Smooth muscle cell (in vitro differentiated cells): ENCODE measurements at regions not wholly inside any gene's neighbourhood (a gene's known extent, or its start where the extent isn't known, plus 50 kb on each side); places are given as distances from the start of the nearest gene placed in this dataset.

ENCODE experiments used
- DNase-seq: peaks from one replicate; lab custom pipeline; 2025; ENCODE audit not compliant: unreplicated experiment; lab: John Stamatoyannopoulos, UW
- H2AFZ ChIP-seq: fragments of 200-600 bp; sonication (generic); 2 replicates; pipeline ENCODE4 v1.6.0; 2016; ENCODE audit warnings: antibody characterized with exemption, low read depth, mild to moderate bottlenecking
- H3F3A ChIP-seq: fragments of 200-600 bp; sonication (generic); 2 replicates; pipeline ENCODE4 v1.6.0; 2017; ENCODE audit warnings: antibody characterized with exemption, low read depth
- H3K27ac ChIP-seq: fragments of 200-600 bp; sonication (generic); 2 replicates; pipeline ENCODE4 v1.5.1; 2016; ENCODE audit warnings: low read depth, mild to moderate bottlenecking
- H3K27me3 ChIP-seq: fragments of 200-600 bp; sonication (generic); 2 replicates; pipeline ENCODE4 v1.6.1; 2016; ENCODE audit warnings: low read depth, mild to moderate bottlenecking
- H3K36me3 ChIP-seq: fragments of 200-600 bp; sonication (generic); 2 replicates; pipeline ENCODE4 v1.5.1; 2016; ENCODE audit warnings: low read depth
- H3K4me1 ChIP-seq: fragments of 200-600 bp; sonication (generic); 2 replicates; pipeline ENCODE4 v1.5.1; 2016; ENCODE audit warnings: low read depth
- H3K4me2 ChIP-seq: fragments of 200-600 bp; sonication (generic); 2 replicates; pipeline ENCODE4 v1.6.0; 2016; ENCODE audit warnings: mild to moderate bottlenecking
- H3K4me3 ChIP-seq: fragments of 200-600 bp; sonication (generic); 2 replicates; pipeline ENCODE4 v1.5.1; 2016; ENCODE audit warnings: mild to moderate bottlenecking
- H3K79me2 ChIP-seq: fragments of 200-600 bp; sonication (generic); 2 replicates; pipeline ENCODE4 v1.6.0; 2016; ENCODE audit warnings: low read depth, mild to moderate bottlenecking
- H3K9ac ChIP-seq: fragments of 200-600 bp; sonication (generic); 2 replicates; pipeline ENCODE4 v1.6.0; 2016; ENCODE audit warnings: low read depth
- H3K9me3 ChIP-seq: fragments of 200-600 bp; sonication (generic); replicated peaks from 2 replicates; pipeline ENCODE4 v1.5.1; 2016; ENCODE audit warnings: low read depth
- H4K20me1 ChIP-seq: fragments of 200-600 bp; sonication (generic); 2 replicates; pipeline ENCODE4 v1.6.0; 2016; ENCODE audit warnings: low read depth
- WGBS: methylation state at CpG from one replicate; pipeline ENCODE4 v1.1.7; 2016; ENCODE audit warnings: low lambda C conversion rate; 5-methylcytosine and 5-hydroxymethylcytosine counted together
- TF ChIP-seq, protein P1 (sequence below): fragments of 200-600 bp; sonication (generic); IDR thresholded peaks from 2 replicates; pipeline ENCODE4 v1.5.1; 2017; ENCODE audit warnings: borderline replicate concordance, mild to moderate bottlenecking, antibody characterized with exemption; ENCODE audit not compliant: insufficient read depth, poor library complexity, severe bottlenecking

GRCh38 chr3:162087361-162087760 is 590.8 kb downstream of the OTOL1 start:
- no peaks in the 10 kb centered on the region for H3K9me3 ChIP-seq
- no peak overlapping the region for H3K4me3 ChIP-seq
- H3K79me2 ChIP-seq = no peaks in the 10 kb centered on the region
- H3K27me3 ChIP-seq = no peaks in the 10 kb centered on the region
- H3K9ac ChIP-seq = no peak overlapping the region
- H4K20me1 ChIP-seq = no peaks in the 10 kb centered on the region
- no peak overlapping the region for H3K4me2 ChIP-seq
- no peaks in the 10 kb centered on the region for H3K36me3 ChIP-seq
- WGBS = 81% methylated on average over 3 of the region's 3 CpGs
- H2AFZ ChIP-seq = no peak overlapping the region
- DNase-seq = no peak
- no peaks in the 10 kb centered on the region for H3F3A ChIP-seq
- no peak overlapping the region for H3K27ac ChIP-seq
- no peaks in the 10 kb centered on the region for H3K4me1 ChIP-seq
- TF ChIP-seq, protein P1, sequence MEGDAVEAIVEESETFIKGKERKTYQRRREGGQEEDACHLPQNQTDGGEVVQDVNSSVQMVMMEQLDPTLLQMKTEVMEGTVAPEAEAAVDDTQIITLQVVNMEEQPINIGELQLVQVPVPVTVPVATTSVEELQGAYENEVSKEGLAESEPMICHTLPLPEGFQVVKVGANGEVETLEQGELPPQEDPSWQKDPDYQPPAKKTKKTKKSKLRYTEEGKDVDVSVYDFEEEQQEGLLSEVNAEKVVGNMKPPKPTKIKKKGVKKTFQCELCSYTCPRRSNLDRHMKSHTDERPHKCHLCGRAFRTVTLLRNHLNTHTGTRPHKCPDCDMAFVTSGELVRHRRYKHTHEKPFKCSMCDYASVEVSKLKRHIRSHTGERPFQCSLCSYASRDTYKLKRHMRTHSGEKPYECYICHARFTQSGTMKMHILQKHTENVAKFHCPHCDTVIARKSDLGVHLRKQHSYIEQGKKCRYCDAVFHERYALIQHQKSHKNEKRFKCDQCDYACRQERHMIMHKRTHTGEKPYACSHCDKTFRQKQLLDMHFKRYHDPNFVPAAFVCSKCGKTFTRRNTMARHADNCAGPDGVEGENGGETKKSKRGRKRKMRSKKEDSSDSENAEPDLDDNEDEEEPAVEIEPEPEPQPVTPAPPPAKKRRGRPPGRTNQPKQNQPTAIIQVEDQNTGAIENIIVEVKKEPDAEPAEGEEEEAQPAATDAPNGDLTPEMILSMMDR = no peak

DNA sequence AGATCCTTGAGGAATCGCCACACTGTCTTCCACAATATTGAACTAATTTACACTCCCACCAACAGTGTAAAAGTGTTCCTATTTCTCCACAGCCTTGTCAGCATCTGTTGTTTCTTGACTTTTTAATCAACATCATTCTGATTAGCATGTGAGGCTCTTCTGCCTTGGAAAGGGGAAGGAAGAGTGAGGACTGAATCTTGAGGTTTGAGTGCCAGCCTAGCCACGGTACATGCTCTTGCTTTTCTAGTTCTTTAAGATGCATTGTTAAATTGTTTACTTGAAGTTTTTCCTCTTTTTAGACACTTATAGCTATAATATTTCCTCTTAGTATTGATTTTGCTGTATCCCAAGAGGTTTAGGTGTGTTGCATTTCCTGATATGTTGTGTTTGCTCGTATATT is 596.1 kb downstream of the OTOL1 start:
- Histone ChIP-seq H3K27ac (no peak overlapping the region), H3K27me3 (no peaks in the 10 kb centered on the region), H3K4me3 (no peak overlapping the region), H3K4me1 (no peaks in the 10 kb centered on the region), H2AFZ (no peak overlapping the region), H3K9ac (no peak overlapping the region), H3K79me2 (no peaks in the 10 kb centered on the region), H3K36me3 (no peaks in the 10 kb centered on the region), H3K4me2 (no peak overlapping the region), H3F3A (no peaks in the 10 kb centered on the region), H4K20me1 (no peaks in the 10 kb centered on the region), H3K9me3 (no peaks in the 10 kb centered on the region)
- DNase-seq = no peak
- TF ChIP-seq, protein P1 = no peak
- 87% methylated on average over 3 of the region's 3 CpGs for WGBS

GRCh38 chr3:162094301-162094700 is 597.7 kb downstream of the OTOL1 start:
- no peaks in the 10 kb centered on the region for H3F3A ChIP-seq
- H3K9ac ChIP-seq = no peak overlapping the region
- no peaks in the 10 kb centered on the region for H3K9me3 ChIP-seq
- no peak overlapping the region for H3K4me3 ChIP-seq
- no peaks in the 10 kb centered on the region for H4K20me1 ChIP-seq
- no peaks in the 10 kb centered on the region for H3K4me1 ChIP-seq
- 89% methylated on average over 3 of the region's 3 CpGs for WGBS
- H3K79me2 ChIP-seq = no peaks in the 10 kb centered on the region
- no peak overlapping the region for H2AFZ ChIP-seq
- H3K27me3 ChIP-seq = no peaks in the 10 kb centered on the region
- no peak overlapping the region for H3K4me2 ChIP-seq
- no peaks in the 10 kb centered on the region for H3K36me3 ChIP-seq
- DNase-seq = no peak
- no peak overlapping the region for H3K27ac ChIP-seq
- TF ChIP-seq, protein P1 = no peak

GRCh38 chr3:162096874-162097273 is 600.3 kb downstream of the OTOL1 start:
- WGBS = 95% methylated on average over 2 of the region's 2 CpGs
- no peak overlapping the region for H3K9ac ChIP-seq
- no peak for DNase-seq

More at GRCh38 chr3:162096874-162097273, 600.3 kb downstream of the OTOL1 start:
- Histone ChIP-seq H3K79me2 (no peaks in the 10 kb centered on the region), H4K20me1 (no peaks in the 10 kb centered on the region), H3K4me1 (no peaks in the 10 kb centered on the region), H3K27me3 (no peaks in the 10 kb centered on the region), H3K27ac (no peak overlapping the region), H3K4me2 (no peak overlapping the region), H3K4me3 (no peak overlapping the region), H2AFZ (no peak overlapping the region), H3F3A (no peaks in the 10 kb centered on the region), H3K36me3 (no peaks in the 10 kb centered on the region), H3K9me3 (no peaks in the 10 kb centered on the region)
- TF ChIP-seq, protein P1 = no peak
